GM18870 (cell line): ENCODE measurements at regions not wholly inside any gene's neighbourhood (a gene's known extent, or its start where the extent isn't known, plus 50 kb on each side); places are given as distances from the start of the nearest gene placed in this dataset.
"Not testable (repeated sequence)": the region's sequence is repeated elsewhere in the genome, so short reads cannot be mapped to it uniquely, and the experiment has no call there.

Experiments
- ATAC-seq: cut with Tn5 transposase; IDR thresholded peaks from one replicate; pipeline ENCODE4 v1.9.1; 2021; ENCODE audit warnings: moderate library complexity; ENCODE audit not compliant: unreplicated experiment

GRCh38 chr22:27323661-27324060 is 477.9 kb downstream of the MN1 start:
- no peak for ATAC-seq

- ATAC-seq: not testable (repeated sequence)
These were observed 476.6 kb downstream of the MN1 start for GRCh38 chr22:27324908-27325307.

- no peak for ATAC-seq
These were observed 474.1 kb downstream of the MN1 start for GRCh38 chr22:27327497-27327896.

GRCh38 chr22:27327981-27328721 is 473.4 kb downstream of the MN1 start:
- ATAC-seq: no peak

GRCh38 chr22:27329131-27329850 is 472.3 kb downstream of the MN1 start:
- ATAC-seq: no peak

- no peak for ATAC-seq
These were observed 471.4 kb downstream of the MN1 start for GRCh38 chr22:27329966-27330645.

- no peak for ATAC-seq
These were observed 469.9 kb downstream of the MN1 start for GRCh38 chr22:27331526-27332281.

GRCh38 chr22:27335102-27335660 is 466.4 kb downstream of the MN1 start:
- ATAC-seq: no peak

GRCh38 chr22:27336151-27337090 is 465.1 kb downstream of the MN1 start:
- ATAC-seq: no peak

GRCh38 chr22:27337676-27338075 is 463.9 kb downstream of the MN1 start:
- ATAC-seq: no peak

GRCh38 chr22:27340047-27340446 is 461.5 kb downstream of the MN1 start:
- no peak for ATAC-seq

GRCh38 chr22:27344546-27344945 is 457.0 kb downstream of the MN1 start:
- ATAC-seq: no peak

- no peak for ATAC-seq
These were observed 455.9 kb downstream of the MN1 start for GRCh38 chr22:27345691-27346090.

- no peak for ATAC-seq
These were observed 453.6 kb downstream of the MN1 start for GRCh38 chr22:27347951-27348350.

GRCh38 chr22:27348634-27349033 is 452.9 kb downstream of the MN1 start:
- no peak for ATAC-seq

- ATAC-seq: no peak
These were observed 452.1 kb downstream of the MN1 start for GRCh38 chr22:27349456-27349855.

- no peak for ATAC-seq
These were observed 451.2 kb downstream of the MN1 start for GRCh38 chr22:27350306-27350705.

GRCh38 chr22:27352426-27352825 is 449.1 kb downstream of the MN1 start:
- ATAC-seq: no peak

GRCh38 chr22:27358096-27358870 is 443.3 kb downstream of the MN1 start:
- no peak for ATAC-seq
